Caki2 (cell line): ENCODE measurements at regions not wholly inside any gene's neighbourhood (a gene's known extent, or its start where the extent isn't known, plus 50 kb on each side); places are given as distances from the start of the nearest gene placed in this dataset.
A peak's percentile ranks its signal among the peaks of the same experiment; 100 is the strongest.

Source experiments
- DNase-seq: peaks from one replicate; pipeline ENCODE4 v3.0.0-alpha.2; 2015; ENCODE audit warnings: low read depth
- in situ Hi-C: cut with HindIII; loops from 2 replicates; pipeline ENCODE4 v1.10.0; 2016; ENCODE audit warnings: low sequenced_read_pairs, low pct_unique_long_range_greater_than_20kb, mixed read lengths

GRCh38 chr21:35696644-35697043 lies 363.7 kb downstream of the SETD4 start:
- in situ Hi-C loops, result no loop called here
- DNase-seq, result no peak

GRCh38 chr21:35692311-35692710 lies 368.0 kb downstream of the SETD4 start:
- in situ Hi-C loops, result no loop called here
- no peak for DNase-seq

- in situ Hi-C loops, result no loop called here
- DNase-seq, result no peak
These were observed 369.9 kb downstream of the SETD4 start for GRCh38 chr21:35690436-35690835.

- in situ Hi-C loops, result no loop called here
- no peak for DNase-seq
These were observed 374.2 kb downstream of the SETD4 start for GRCh38 chr21:35686156-35686555.

GRCh38 chr21:35683664-35684304 lies 376.5 kb downstream of the SETD4 start:
- in situ Hi-C loops, result no loop called here
- DNase-seq, result no peak

- in situ Hi-C loops, result no loop called here
- no peak for DNase-seq
These were observed 377.3 kb downstream of the SETD4 start for GRCh38 chr21:35682904-35683549.

- no peak for DNase-seq
- in situ Hi-C loops, result no loop called here
These were observed 378.4 kb downstream of the SETD4 start for GRCh38 chr21:35681946-35682345.

- in situ Hi-C loops, result no loop called here
These were observed 381.2 kb downstream of the SETD4 start for GRCh38 chr21:35679076-35679475.

GRCh38 chr21:35678393-35678792 lies 381.9 kb downstream of the SETD4 start:
- DNase-seq, result no peak
- in situ Hi-C loops, result no loop called here

More at GRCh38 chr21:35679076-35679475, 381.2 kb downstream of the SETD4 start:
- no peak for DNase-seq

GRCh38 chr21:35677298-35677841 lies 383.0 kb downstream of the SETD4 start:
- DNase-seq, result no peak
- in situ Hi-C loops, result no loop called here

GRCh38 chr21:35674895-35675470 lies 385.3 kb downstream of the SETD4 start:
- peak; percentile 11 for DNase-seq
- in situ Hi-C loops, result no loop called here

- no peak for DNase-seq
- in situ Hi-C loops, result no loop called here
These were observed 386.1 kb downstream of the SETD4 start for GRCh38 chr21:35674091-35674671.

GRCh38 chr21:35672313-35672712 lies 388.0 kb downstream of the SETD4 start:
- DNase-seq, result no peak
- in situ Hi-C loops, result no loop called here

GRCh38 chr21:35664683-35665082 lies 395.6 kb downstream of the SETD4 start:
- DNase-seq, result peak; percentile 73
- in situ Hi-C loops, result no loop called here

- in situ Hi-C loops, result no loop called here
- DNase-seq, result no peak
These were observed 396.3 kb downstream of the SETD4 start for GRCh38 chr21:35663856-35664606.

GRCh38 chr21:35658242-35658641 lies 402.1 kb downstream of the SETD4 start:
- no peak for DNase-seq
- in situ Hi-C loops, result no loop called here

- no peak for DNase-seq
- in situ Hi-C loops, result no loop called here
These were observed 407.5 kb downstream of the SETD4 start for GRCh38 chr21:35652872-35653271.

GRCh38 chr21:35652196-35652595 lies 408.1 kb downstream of the SETD4 start:
- in situ Hi-C loops, result no loop called here

More at GRCh38 chr21:35652196-35652595, 408.1 kb downstream of the SETD4 start:
- DNase-seq, result no peak
